HUES48 (cell line): ENCODE measurements at regions not wholly inside any gene's neighbourhood (a gene's known extent, or its start where the extent isn't known, plus 50 kb on each side); places are given as distances from the start of the nearest gene placed in this dataset.

Experiments
- H3K27ac ChIP-seq: one replicate; pipeline ENCODE4 v1.7.0; 2013; ENCODE audit warnings: low read depth, low read length, inconsistent platforms
- H3K27me3 ChIP-seq: 2 replicates; pipeline ENCODE4 v1.6.1; 2013; ENCODE audit warnings: mild to moderate bottlenecking, low read length; ENCODE audit not compliant: control insufficient read depth, insufficient read depth
- H3K36me3 ChIP-seq: 2 replicates; pipeline ENCODE4 v1.6.1; 2013; ENCODE audit warnings: low read length; ENCODE audit not compliant: control insufficient read depth, insufficient read depth
- H3K4me1 ChIP-seq: 2 replicates; pipeline ENCODE4 v1.6.1; 2013; ENCODE audit warnings: mild to moderate bottlenecking, low read length; ENCODE audit not compliant: control insufficient read depth, insufficient read depth
- H3K4me3 ChIP-seq: 2 replicates; pipeline ENCODE4 v1.5.1; 2013; ENCODE audit warnings: mild to moderate bottlenecking, low read depth, low read length
- H3K9ac ChIP-seq: 2 replicates; pipeline ENCODE4 v1.6.1; 2013; ENCODE audit warnings: mild to moderate bottlenecking, low read depth, low read length, moderate library complexity
- H3K9me3 ChIP-seq: 2 replicates; pipeline ENCODE4 v1.6.1; 2013; ENCODE audit warnings: low read length; ENCODE audit not compliant: control insufficient read depth, insufficient read depth

DNA sequence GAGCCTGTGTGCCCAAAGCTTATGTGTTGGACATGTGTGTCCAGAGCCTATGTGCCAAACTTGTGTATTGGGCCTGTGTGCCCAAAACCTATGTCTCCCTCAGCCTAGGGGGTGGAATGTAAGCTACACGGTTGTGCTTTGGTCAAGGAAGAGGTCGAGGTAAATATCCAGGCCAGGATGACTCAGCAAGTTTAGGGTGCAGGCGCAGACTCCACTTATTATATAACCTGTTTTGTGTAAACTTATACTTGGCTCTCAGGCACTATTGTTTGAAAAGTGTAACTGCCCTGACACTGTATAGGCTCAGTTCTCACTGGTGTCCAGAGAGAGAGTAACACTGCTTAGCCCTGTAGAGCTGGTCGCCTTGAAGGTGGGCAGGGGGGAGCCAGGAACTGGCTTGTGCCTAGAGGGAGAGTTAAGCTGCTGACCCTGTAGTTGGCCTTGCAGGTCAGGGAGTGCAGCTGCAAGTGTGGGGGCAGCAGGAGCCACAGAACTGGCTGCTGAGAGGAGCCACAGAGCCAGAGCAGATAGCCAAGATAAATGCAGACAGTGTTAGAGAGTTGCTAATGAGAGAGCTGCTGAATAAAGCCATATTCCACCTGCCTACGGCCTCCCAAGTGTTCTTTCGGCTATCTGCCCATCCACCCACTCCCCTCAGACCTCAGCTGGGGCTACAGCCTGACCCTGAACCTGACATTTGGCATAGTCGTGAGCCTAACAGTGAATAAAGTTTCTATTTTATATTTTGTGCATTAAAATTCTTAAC is 517.2 kb upstream of the SLITRK1 start:
- H3K27ac ChIP-seq = no peak overlapping the region

DNA sequence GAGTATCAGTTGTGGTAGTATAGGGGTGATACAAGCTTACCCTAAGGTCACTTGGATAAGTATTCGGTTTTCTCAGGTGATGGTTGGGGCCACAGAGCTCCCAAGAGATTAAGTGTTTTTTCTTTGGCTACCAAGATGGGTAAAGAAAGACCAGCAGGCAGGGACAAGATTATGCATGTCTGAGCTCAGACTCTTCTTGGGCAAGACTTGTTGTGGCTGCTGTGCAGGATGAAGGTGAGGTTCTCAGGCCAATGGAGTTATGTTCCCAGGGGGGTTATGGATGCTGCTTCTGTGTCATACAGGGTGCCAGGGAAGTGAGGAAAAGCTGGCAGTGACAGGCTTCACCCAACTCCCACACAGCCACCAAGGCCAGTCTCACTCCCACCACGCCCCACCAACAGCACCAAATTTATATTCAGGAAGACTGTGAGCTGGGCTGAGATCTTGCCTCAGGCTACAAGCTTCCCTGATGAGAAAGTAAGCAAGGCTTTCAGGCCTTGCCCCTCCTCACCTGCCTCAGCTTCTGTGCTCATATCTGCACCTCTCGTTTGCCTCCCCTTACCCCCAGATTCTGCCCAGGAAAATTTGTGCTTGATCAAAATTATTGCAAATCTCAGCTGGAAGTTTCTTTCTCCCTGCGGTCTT is 511.8 kb upstream of the SLITRK1 start:
- no peaks in the 10 kb centered on the region for H3K36me3 ChIP-seq
- no peaks in the 10 kb centered on the region for H3K4me1 ChIP-seq
- H3K27me3 ChIP-seq = no peaks in the 10 kb centered on the region
- no peak overlapping the region for H3K4me3 ChIP-seq
- no peak overlapping the region for H3K9ac ChIP-seq
- no peak overlapping the region for H3K27ac ChIP-seq
- H3K9me3 ChIP-seq = peaks cover 9% of the 10 kb centered on the region; the same call in 1 of the 2 replicates

More for the DNA sequence above, 517.2 kb upstream of the SLITRK1 start:
- no peak overlapping the region; the same call in 1 of the 2 replicates for H3K4me3 ChIP-seq
- H3K9ac ChIP-seq = no peak overlapping the region
- H3K9me3 ChIP-seq = peaks cover 16% of the 10 kb centered on the region
- H3K27me3 ChIP-seq = no peaks in the 10 kb centered on the region
- no peaks in the 10 kb centered on the region for H3K36me3 ChIP-seq
- H3K4me1 ChIP-seq = no peaks in the 10 kb centered on the region

DNA sequence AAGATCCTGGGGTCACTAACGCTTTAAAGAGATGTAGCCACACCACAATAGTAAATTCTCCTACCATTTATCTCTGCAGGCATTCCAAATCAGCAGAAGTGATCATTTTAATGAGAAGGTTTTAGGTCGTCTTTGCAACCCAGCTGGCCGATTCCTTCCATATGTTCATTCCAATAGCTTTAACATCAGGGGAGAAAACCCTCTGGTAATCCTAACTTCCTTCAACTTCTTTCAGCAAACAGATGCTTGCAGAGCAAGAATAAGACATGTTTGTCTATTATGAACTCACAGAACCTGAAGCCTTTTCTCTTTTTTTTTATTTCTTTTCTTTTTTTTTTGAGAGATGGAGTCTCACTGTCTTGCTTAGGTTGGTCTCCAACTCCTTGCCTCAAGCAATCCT is 498.6 kb upstream of the SLITRK1 start:
- Histone ChIP-seq H3K36me3 (no peaks in the 10 kb centered on the region), H3K27ac (no peak overlapping the region), H3K4me3 (no peak overlapping the region), H3K9me3 (no peaks in the 10 kb centered on the region), H3K9ac (no peak overlapping the region), H3K4me1 (no peaks in the 10 kb centered on the region), H3K27me3 (no peaks in the 10 kb centered on the region)

DNA sequence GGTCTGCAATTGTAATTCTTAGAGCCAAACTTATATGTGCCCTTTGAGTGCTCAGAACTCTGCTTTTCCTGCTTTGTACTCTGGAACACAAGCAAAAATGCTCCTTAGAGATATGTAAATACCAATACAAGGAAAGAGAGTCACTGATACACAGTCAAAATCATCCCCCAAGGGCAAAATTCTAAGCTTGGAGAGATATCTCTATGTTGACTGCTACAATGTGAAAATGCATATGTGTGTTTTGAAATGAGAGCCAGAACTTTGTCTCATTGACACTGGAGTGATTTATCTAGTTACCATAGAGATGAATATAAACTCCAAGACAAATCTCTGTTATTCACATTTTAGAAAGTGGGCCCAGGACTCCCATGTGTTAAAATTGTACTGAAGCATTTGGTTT is 494.8 kb upstream of the SLITRK1 start:
- no peaks in the 10 kb centered on the region for H3K4me1 ChIP-seq

DNA sequence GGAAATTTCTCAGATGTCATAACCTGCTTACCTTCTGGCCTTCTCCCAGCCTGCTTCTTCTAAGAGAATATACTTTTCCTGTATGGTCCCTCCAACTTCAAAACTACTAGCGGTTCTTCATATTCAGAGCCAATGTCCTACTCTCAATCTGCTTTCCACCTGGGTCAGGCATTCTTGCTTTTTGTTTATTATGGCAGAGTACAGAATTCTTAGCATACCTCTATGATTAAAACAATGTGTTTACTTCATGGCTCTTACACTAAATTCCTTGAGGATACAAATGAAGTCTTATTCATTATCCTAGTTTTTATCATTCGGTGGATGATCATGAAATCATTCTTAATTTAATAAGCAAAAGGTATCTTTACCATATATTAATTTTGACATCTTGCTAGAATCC is 484.2 kb upstream of the SLITRK1 start:
- no peaks in the 10 kb centered on the region for H3K36me3 ChIP-seq
- H3K27me3 ChIP-seq = no peaks in the 10 kb centered on the region
- no peak overlapping the region for H3K9ac ChIP-seq
- H3K4me1 ChIP-seq = no peaks in the 10 kb centered on the region
- H3K27ac ChIP-seq = no peak overlapping the region
- H3K9me3 ChIP-seq = no peaks in the 10 kb centered on the region
- H3K4me3 ChIP-seq = no peak overlapping the region

More for the DNA sequence above, 494.8 kb upstream of the SLITRK1 start:
- Histone ChIP-seq H3K4me3 (no peak overlapping the region), H3K27ac (no peak overlapping the region), H3K9ac (no peak overlapping the region), H3K36me3 (no peaks in the 10 kb centered on the region), H3K27me3 (no peaks in the 10 kb centered on the region), H3K9me3 (no peaks in the 10 kb centered on the region)

DNA sequence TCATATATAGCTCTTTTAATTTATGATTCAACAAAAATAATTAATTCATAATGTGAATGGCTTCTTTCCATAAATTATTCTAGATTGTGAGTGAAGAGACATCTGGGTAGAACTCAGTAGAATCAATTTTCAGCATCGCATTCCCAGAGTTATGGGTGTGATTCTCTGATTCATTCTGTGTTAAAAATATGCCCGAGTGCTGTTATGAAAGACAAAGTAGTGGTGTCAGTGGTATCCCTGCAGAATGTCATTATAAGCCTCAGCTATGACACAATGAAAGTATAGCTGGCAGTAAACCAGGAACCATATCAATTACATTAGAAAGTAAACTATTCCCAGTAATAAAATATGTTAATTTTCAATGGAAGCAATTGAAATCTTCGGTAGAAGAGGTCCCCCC is 480.5 kb upstream of the SLITRK1 start:
- no peaks in the 10 kb centered on the region for H3K4me1 ChIP-seq
- H3K27ac ChIP-seq = no peak overlapping the region
- no peak overlapping the region for H3K4me3 ChIP-seq
- H3K9ac ChIP-seq = no peak overlapping the region
- no peaks in the 10 kb centered on the region for H3K27me3 ChIP-seq
- no peaks in the 10 kb centered on the region for H3K36me3 ChIP-seq
- H3K9me3 ChIP-seq = no peaks in the 10 kb centered on the region

DNA sequence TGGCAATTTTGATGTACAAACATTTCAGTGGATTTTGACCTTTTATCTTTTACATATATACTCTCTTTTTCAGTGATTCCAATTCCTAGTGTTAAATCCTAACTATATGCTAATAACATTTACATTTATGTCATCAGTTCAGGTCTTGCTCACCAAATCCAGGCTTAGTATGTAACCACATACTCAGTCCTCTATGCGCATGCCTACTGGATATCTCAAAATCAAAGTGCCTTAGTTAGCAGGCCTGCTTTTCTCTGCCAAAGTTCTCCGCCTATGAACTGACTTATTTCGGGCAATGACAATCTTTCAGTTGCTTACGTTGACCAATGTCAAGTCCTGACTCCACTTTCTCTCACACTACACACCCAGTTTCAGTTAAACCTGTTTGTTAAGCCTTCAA is 478.5 kb upstream of the SLITRK1 start:
- Histone ChIP-seq H3K4me3 (no peak overlapping the region), H3K9me3 (no peaks in the 10 kb centered on the region), H3K27ac (no peak overlapping the region), H3K9ac (no peak overlapping the region), H3K27me3 (no peaks in the 10 kb centered on the region), H3K4me1 (peaks cover 4% of the 10 kb centered on the region; the same call in 1 of the 2 replicates), H3K36me3 (no peaks in the 10 kb centered on the region)

DNA sequence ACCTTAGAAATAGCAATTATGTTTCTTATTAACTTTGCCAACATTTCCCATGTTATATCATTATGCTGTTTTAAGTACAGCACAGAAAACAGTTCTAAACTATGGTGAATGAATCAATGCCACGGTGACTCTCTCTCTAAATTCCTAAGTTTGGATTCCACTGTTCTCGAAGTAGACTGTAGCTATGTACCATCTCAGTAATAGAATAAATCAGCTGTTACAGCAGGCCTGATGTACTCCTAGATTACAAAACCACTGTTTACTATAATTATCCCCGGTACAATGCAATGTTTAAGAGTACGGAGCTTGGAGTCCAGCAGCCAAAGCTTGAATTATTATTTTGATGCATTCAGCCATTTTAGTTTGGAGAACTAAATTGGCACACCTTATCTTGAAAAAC is 476.3 kb upstream of the SLITRK1 start:
- no peak overlapping the region for H3K27ac ChIP-seq
- peaks cover 6% of the 10 kb centered on the region; the same call in 1 of the 2 replicates for H3K4me1 ChIP-seq
- H3K4me3 ChIP-seq = no peak overlapping the region
- no peaks in the 10 kb centered on the region for H3K27me3 ChIP-seq
- no peak overlapping the region for H3K9ac ChIP-seq
- no peaks in the 10 kb centered on the region for H3K36me3 ChIP-seq
- no peaks in the 10 kb centered on the region for H3K9me3 ChIP-seq

DNA sequence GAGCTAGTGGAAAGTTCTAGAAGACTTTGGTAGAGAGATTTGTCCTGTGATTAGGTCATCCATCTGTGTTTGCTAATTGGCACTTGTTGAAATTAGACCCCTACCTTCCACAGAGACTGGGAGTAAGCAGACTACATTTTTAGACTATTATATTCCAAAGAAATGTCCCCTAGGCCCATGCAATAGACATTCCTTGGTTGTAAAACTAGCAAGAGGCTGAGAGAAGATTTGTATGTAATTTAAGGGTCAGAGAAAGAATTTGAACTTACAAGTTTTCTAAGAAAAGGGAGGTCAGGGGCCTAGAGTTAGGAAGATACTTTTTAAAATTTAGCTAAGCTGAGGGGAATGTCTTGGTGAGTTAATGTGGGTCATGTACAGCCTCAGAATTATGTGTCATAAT is 470.7 kb upstream of the SLITRK1 start:
- Histone ChIP-seq H3K9me3 (no peaks in the 10 kb centered on the region), H3K4me3 (no peak overlapping the region), H3K27me3 (no peaks in the 10 kb centered on the region), H3K36me3 (no peaks in the 10 kb centered on the region), H3K9ac (no peak overlapping the region), H3K27ac (no peak overlapping the region), H3K4me1 (peaks cover 6% of the 10 kb centered on the region; the same call in 1 of the 2 replicates)

DNA sequence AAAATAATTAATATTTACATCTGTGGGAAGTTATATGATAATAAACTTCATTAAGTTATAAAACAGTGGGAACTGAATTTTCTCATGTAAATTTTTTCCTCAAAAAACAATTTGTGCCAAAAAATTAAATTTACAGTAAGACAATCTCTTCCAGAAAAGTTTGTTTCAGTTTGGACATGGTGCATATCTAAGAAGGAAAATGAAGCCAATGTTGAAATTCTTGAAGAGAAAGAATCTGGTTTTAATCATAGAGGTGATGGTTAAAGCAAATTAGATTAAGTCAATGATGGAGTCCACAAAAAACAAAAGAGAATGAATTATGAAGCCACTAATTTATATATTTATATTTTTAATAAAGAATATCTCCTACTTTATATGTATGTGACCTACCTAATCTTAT is 457.2 kb upstream of the SLITRK1 start:
- Histone ChIP-seq H3K9me3 (no peaks in the 10 kb centered on the region), H3K4me3 (no peak overlapping the region), H3K27me3 (no peaks in the 10 kb centered on the region), H3K27ac (no peak overlapping the region), H3K9ac (no peak overlapping the region), H3K36me3 (no peaks in the 10 kb centered on the region), H3K4me1 (no peaks in the 10 kb centered on the region)

DNA sequence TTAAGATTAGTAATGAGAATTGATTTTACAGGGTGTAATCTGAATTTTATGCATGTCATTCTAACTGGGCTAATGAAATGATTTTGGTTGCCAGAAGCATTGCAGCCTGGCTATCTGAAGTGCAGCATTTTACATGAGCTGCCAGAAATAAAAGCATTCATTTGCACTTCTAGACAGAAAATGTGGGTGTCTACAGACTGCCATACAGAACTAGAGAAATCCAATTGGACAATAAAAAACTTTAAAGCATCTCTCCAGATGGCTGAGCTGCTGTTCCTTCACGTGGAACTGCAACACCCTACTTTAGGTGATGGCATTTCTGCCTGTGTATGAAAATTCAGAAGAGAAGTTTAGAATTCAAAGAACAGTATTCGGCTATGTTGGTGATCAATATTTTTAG is 450.1 kb upstream of the SLITRK1 start:
- H3K4me3 ChIP-seq = no peak overlapping the region
- no peaks in the 10 kb centered on the region for H3K27me3 ChIP-seq
- H3K9ac ChIP-seq = no peak overlapping the region
- no peak overlapping the region for H3K27ac ChIP-seq
- peaks cover 7% of the 10 kb centered on the region for H3K4me1 ChIP-seq
- no peaks in the 10 kb centered on the region for H3K9me3 ChIP-seq
- H3K36me3 ChIP-seq = no peaks in the 10 kb centered on the region
